Fibroblast of lung (primary cell): ENCODE measurements at regions not wholly inside any gene's neighbourhood (a gene's known extent, or its start where the extent isn't known, plus 50 kb on each side); places are given as distances from the start of the nearest gene placed in this dataset.

Source experiments
- CTCF ChIP-seq, 2 donors: IDR thresholded peaks in 1 of 2; conservative IDR thresholded peaks in 1 of 2; 1 replicate in 1 of 2; 2 replicates in 1 of 2; pipeline ENCODE4 v1.5.1; 2011 to 2012; ENCODE audit warnings: low read length in 2 of 2, control low read depth in 1 of 2, inconsistent platforms in 1 of 2, low read depth in 1 of 2, mild to moderate bottlenecking in 1 of 2
- EZH2 ChIP-seq: IDR thresholded peaks from 2 replicates; pipeline ENCODE4 v1.5.1; 2012; ENCODE audit warnings: low read length, control low read depth, mild to moderate bottlenecking; ENCODE audit errors: missing control alignments

GRCh38 chr2:105961599-105962146, 217.0 kb downstream of the NCK2 start:
- TF ChIP-seq EZH2: no peak
- TF ChIP-seq CTCF (conservative IDR thresholded peaks at IDR 0.05 in 1 of 2, IDR thresholded peaks at IDR 0.05 in 1 of 2; ENCODE audit: low read depth in 1 of 2, low read length in 2 of 2): no peak
